ENCODE measurements at regions not wholly inside any gene's neighbourhood (a gene's known extent, or its start where the extent isn't known, plus 50 kb on each side); places are given as distances from the start of the nearest gene placed in this dataset.
"Not testable (repeated sequence)": the region's sequence is repeated elsewhere in the genome, so short reads cannot be mapped to it uniquely, and the experiment has no call there.

- FAIRE-seq = no peak
- peak; percentile 19 for DNase-seq (ENCODE audit: low spot score)
Measured at GRCh38 chr13:87736849-87737385, 65.7 kb downstream of the SLITRK5 start.

GRCh38 chr13:87754097-87754496 lies 82.9 kb downstream of the SLITRK5 start:
- FAIRE-seq = no peak

GRCh38 chr13:87769445-87769844 lies 98.3 kb downstream of the SLITRK5 start:
- DNase-seq (ENCODE audit: low spot score) (no peak), FAIRE-seq (no peak)

More at GRCh38 chr13:87754097-87754496, 82.9 kb downstream of the SLITRK5 start:
- no peak for DNase-seq (ENCODE audit: low spot score)

- no peak for DNase-seq (ENCODE audit: low spot score)
- FAIRE-seq = no peak
Measured at GRCh38 chr13:87777387-87777786, 106.2 kb downstream of the SLITRK5 start.

- FAIRE-seq (no peak), DNase-seq (ENCODE audit: low spot score) (no peak)
Measured at GRCh38 chr13:87778128-87778527, 107.0 kb downstream of the SLITRK5 start.

GRCh38 chr13:87779426-87779825 lies 108.3 kb downstream of the SLITRK5 start:
- DNase-seq (ENCODE audit: low spot score) (no peak), FAIRE-seq (no peak)

GRCh38 chr13:87783366-87783765 lies 112.2 kb downstream of the SLITRK5 start:
- FAIRE-seq (no peak), DNase-seq (ENCODE audit: low spot score) (no peak)

GRCh38 chr13:87788363-87788762 lies 117.2 kb downstream of the SLITRK5 start:
- no peak for DNase-seq (ENCODE audit: low spot score)
- no peak for FAIRE-seq

- no peak for FAIRE-seq
- DNase-seq (ENCODE audit: low spot score) = no peak
Measured at GRCh38 chr13:87792878-87793277, 121.7 kb downstream of the SLITRK5 start.

- DNase-seq (ENCODE audit: low spot score) (no peak), FAIRE-seq (no peak)
Measured at GRCh38 chr13:87798536-87798935, 127.4 kb downstream of the SLITRK5 start.

GRCh38 chr13:87810391-87810801 lies 139.2 kb downstream of the SLITRK5 start:
- DNase-seq (ENCODE audit: low spot score) (peak; percentile 58), FAIRE-seq (no peak)

- no peak for FAIRE-seq
- peak; percentile 41 for DNase-seq (ENCODE audit: low spot score)
Measured at GRCh38 chr13:87810920-87811344, 139.8 kb downstream of the SLITRK5 start.

GRCh38 chr13:87814403-87814802 lies 143.2 kb downstream of the SLITRK5 start:
- no peak for FAIRE-seq
- no peak for DNase-seq (ENCODE audit: low spot score)

GRCh38 chr13:87820241-87820640 lies 149.1 kb downstream of the SLITRK5 start:
- DNase-seq (ENCODE audit: low spot score) (no peak), FAIRE-seq (no peak)

- DNase-seq (ENCODE audit: low spot score) = no peak
- FAIRE-seq = no peak
Measured at GRCh38 chr13:87821512-87821911, 150.3 kb downstream of the SLITRK5 start.

- not testable (repeated sequence) for FAIRE-seq
- peak; percentile 32 for DNase-seq (ENCODE audit: low spot score)
Measured at GRCh38 chr13:87826301-87826700, 155.1 kb downstream of the SLITRK5 start.

- FAIRE-seq (peak; percentile 92), DNase-seq (ENCODE audit: low spot score) (peak; percentile 66)
Measured at GRCh38 chr13:87827479-87827878, 156.3 kb downstream of the SLITRK5 start.

GRCh38 chr13:87837522-87837921 lies 166.4 kb downstream of the SLITRK5 start:
- no peak for DNase-seq (ENCODE audit: low spot score)
- FAIRE-seq = no peak

- no peak for FAIRE-seq
Measured at GRCh38 chr13:87837946-87838345, 166.8 kb downstream of the SLITRK5 start.

GRCh38 chr13:87851410-87851809 lies 180.2 kb downstream of the SLITRK5 start:
- FAIRE-seq (no peak), DNase-seq (ENCODE audit: low spot score) (no peak)

More at GRCh38 chr13:87837946-87838345, 166.8 kb downstream of the SLITRK5 start:
- no peak for DNase-seq (ENCODE audit: low spot score)

GRCh38 chr13:87855553-87855952 lies 184.4 kb downstream of the SLITRK5 start:
- no peak for DNase-seq (ENCODE audit: low spot score)
- FAIRE-seq = peak; percentile 21

GRCh38 chr13:87859261-87859660 lies 188.1 kb downstream of the SLITRK5 start:
- FAIRE-seq (no peak), DNase-seq (ENCODE audit: low spot score) (no peak)

GRCh38 chr13:87867426-87867825 lies 196.3 kb downstream of the SLITRK5 start:
- FAIRE-seq = no peak
- DNase-seq (ENCODE audit: low spot score) = no peak

GRCh38 chr13:87868731-87869130 lies 197.6 kb downstream of the SLITRK5 start:
- FAIRE-seq = no peak

More at GRCh38 chr13:87868731-87869130, 197.6 kb downstream of the SLITRK5 start:
- DNase-seq (ENCODE audit: low spot score) = no peak

Measured in RCC 7860 (cell line).